IMR-90 (cell line): ENCODE measurements at regions not wholly inside any gene's neighbourhood (a gene's known extent, or its start where the extent isn't known, plus 50 kb on each side); places are given as distances from the start of the nearest gene placed in this dataset.

Experiments used
- ATAC-seq: fragments of 200-7000 bp; cut with Tn5 transposase; 2 replicates; pipeline ENCODE4 v1.9.1; 2020; ENCODE audit warnings: low read depth, mild to moderate bottlenecking, moderate library complexity
- BruUV-seq: library from RNA; stranded (reverse); fragments of 400-500 nt; replicated peaks from 2 replicates; lab custom pipeline; 2021; lab: Mats Ljungman, UMichigan
- CTCF ChIA-PET: fragments of 300-600 bp; formaldehyde crosslinking; extraction: SDS; loops from one replicate; lab custom pipeline; 2021; ENCODE audit warnings: antibody characterized with exemption; lab: Yijun Ruan, JAX
- POLR2A ChIA-PET: fragments of 300-600 bp; sonication (Branson Sonifier 250); formaldehyde crosslinking; loops from one replicate; lab custom pipeline; 2022; ENCODE audit warnings: antibody characterized with exemption; ENCODE audit not compliant: unreplicated experiment; lab: Charles Lee
- DNase-seq: peaks from one replicate; pipeline ENCODE4 v3.0.0; 2013
- H2AFZ ChIP-seq: replicated peaks from 2 replicates; pipeline ENCODE3; 2013; ENCODE audit warnings: low read length, mild to moderate bottlenecking; ENCODE audit not compliant: poor library complexity
- H2AK5ac ChIP-seq: 2 replicates; pipeline ENCODE4 v1.6.1; 2013; ENCODE audit warnings: low read depth, low read length, inconsistent platforms
- H2AK9ac ChIP-seq: replicated peaks from 2 replicates; pipeline ENCODE3; 2013; ENCODE audit warnings: mild to moderate bottlenecking, low read depth, low read length, moderate library complexity; ENCODE audit not compliant: poor library complexity
- H2BK120ac ChIP-seq: 2 replicates; pipeline ENCODE4 v1.6.1; 2013; ENCODE audit warnings: low read depth, low read length, inconsistent platforms
- H2BK15ac ChIP-seq: 3 replicates; pipeline ENCODE4 v1.6.1; 2013; ENCODE audit warnings: low read depth, low read length, inconsistent platforms
- H2BK20ac ChIP-seq: 2 replicates; pipeline ENCODE4 v1.6.1; 2013; ENCODE audit warnings: low read depth, mild to moderate bottlenecking, inconsistent platforms, low read length, moderate library complexity
- H2BK5ac ChIP-seq: 2 replicates; pipeline ENCODE4 v1.6.1; 2013; ENCODE audit warnings: mild to moderate bottlenecking, low read depth, low read length, inconsistent platforms; ENCODE audit not compliant: poor library complexity, severe bottlenecking
- H3K14ac ChIP-seq: replicated peaks from 2 replicates; pipeline ENCODE4 v1.6.1; 2013; ENCODE audit warnings: low read depth, low read length, inconsistent platforms
- H3K18ac ChIP-seq: 2 replicates; pipeline ENCODE4 v1.6.1; 2013; ENCODE audit warnings: low read depth, low read length, control low read depth
- H3K23ac ChIP-seq: 2 replicates; pipeline ENCODE4 v1.6.1; 2013; ENCODE audit warnings: low read depth, low read length, inconsistent platforms
- H3K27ac ChIP-seq: 2 replicates; pipeline ENCODE4 v1.5.1; 2013; ENCODE audit warnings: mild to moderate bottlenecking, control low read depth, low read length; ENCODE audit not compliant: insufficient read depth
- H3K27me3 ChIP-seq: 2 replicates; pipeline ENCODE4 v1.6.1; 2013; ENCODE audit warnings: low read length; ENCODE audit not compliant: control insufficient read depth, insufficient read depth
- H3K36me3 ChIP-seq: 2 replicates; pipeline ENCODE4 v1.6.1; 2013; ENCODE audit warnings: low read length, mixed read lengths; ENCODE audit not compliant: control insufficient read depth, insufficient read depth
- H3K4ac ChIP-seq: 2 replicates; pipeline ENCODE4 v1.6.1; 2013; ENCODE audit warnings: low read depth, low read length, inconsistent platforms
- H3K4me1 ChIP-seq: 2 replicates; pipeline ENCODE4 v1.6.1; 2013; ENCODE audit warnings: low read length, mixed read lengths; ENCODE audit not compliant: control insufficient read depth, insufficient read depth
- H3K4me2 ChIP-seq: 2 replicates; pipeline ENCODE4 v1.6.1; 2013; ENCODE audit warnings: low read depth, mild to moderate bottlenecking, control low read depth, low read length, moderate library complexity
- H3K4me3 ChIP-seq: 2 replicates; pipeline ENCODE4 v1.5.1; 2013; ENCODE audit warnings: low read depth, mild to moderate bottlenecking, control low read depth, low read length, moderate library complexity; ENCODE audit not compliant: insufficient read depth
- H3K56ac ChIP-seq: 2 replicates; pipeline ENCODE4 v1.6.1; 2013; ENCODE audit warnings: low read length, inconsistent platforms; ENCODE audit not compliant: insufficient read depth; ENCODE audit errors: extremely low read depth
- H3K79me1 ChIP-seq, 2 experiments: 2 replicates each; pipeline ENCODE4 v1.6.1; 2013; ENCODE audit warnings: low read length in 2 of 2, inconsistent platforms in 1 of 2, low read depth in 1 of 2
- H3K9ac ChIP-seq: 2 replicates; pipeline ENCODE4 v1.6.1; 2013; ENCODE audit warnings: low read depth, low read length, control low read depth
- H3K9me1 ChIP-seq: 2 replicates; pipeline ENCODE4 v1.6.1; 2013; ENCODE audit warnings: low read length, inconsistent platforms; ENCODE audit not compliant: insufficient read depth
- H3K9me3 ChIP-seq: 2 replicates; pipeline ENCODE4 v1.6.1; 2013; ENCODE audit warnings: low read length; ENCODE audit not compliant: control insufficient read depth, insufficient read depth
- H4K20me1 ChIP-seq: 2 replicates; pipeline ENCODE4 v1.6.1; 2013; ENCODE audit warnings: low read length, inconsistent platforms; ENCODE audit not compliant: insufficient read depth
- H4K5ac ChIP-seq: 2 replicates; pipeline ENCODE4 v1.6.1; 2013; ENCODE audit warnings: mild to moderate bottlenecking, low read depth, low read length, control low read depth
- H4K8ac ChIP-seq, 2 experiments: 2 replicates each; pipeline ENCODE4 v1.6.1; 2013; ENCODE audit warnings: low read depth in 2 of 2, low read length in 2 of 2, control low read depth in 1 of 2, inconsistent platforms in 1 of 2
- H4K91ac ChIP-seq: 2 replicates; pipeline ENCODE4 v1.6.1; 2013; ENCODE audit warnings: low read depth, low read length, inconsistent platforms; ENCODE audit not compliant: insufficient read depth
- BHLHE40 ChIP-seq: fragments of 150-350 bp; IDR thresholded peaks from 2 replicates; pipeline ENCODE4 v1.6.1; 2016; ENCODE audit warnings: mild to moderate bottlenecking, low read depth, low read length
- CEBPB ChIP-seq: IDR thresholded peaks from 2 replicates; pipeline ENCODE4 v1.6.1; 2012; ENCODE audit warnings: low read depth, low read length, improper control_type of control experiment
- CHD1 ChIP-seq: IDR thresholded peaks from 2 replicates; pipeline ENCODE4 v1.6.1; 2012; ENCODE audit warnings: low read depth, low read length, improper control_type of control experiment
- FOS ChIP-seq: fragments of 150-350 bp; IDR thresholded peaks from 2 replicates; pipeline ENCODE4 v1.6.1; 2016; ENCODE audit warnings: low read depth, low read length
- MAFK ChIP-seq: IDR thresholded peaks from 2 replicates; pipeline ENCODE4 v1.6.1; 2012; ENCODE audit warnings: low read depth, low read length, improper control_type of control experiment
- MAZ ChIP-seq: IDR thresholded peaks from 2 replicates; pipeline ENCODE4 v1.6.1; 2012; ENCODE audit warnings: low read depth, mild to moderate bottlenecking, low read length, improper control_type of control experiment, moderate library complexity, borderline replicate concordance
- MXI1 ChIP-seq: IDR thresholded peaks from 2 replicates; pipeline ENCODE4 v1.6.1; 2012; ENCODE audit warnings: low read depth, mild to moderate bottlenecking, low read length, moderate library complexity, borderline replicate concordance
- NFE2L2 ChIP-seq: fragments of 150-350 bp; IDR thresholded peaks from 2 replicates; pipeline ENCODE4 v1.6.1; 2016; ENCODE audit warnings: low read depth, mild to moderate bottlenecking, low read length
- POLR2A ChIP-seq: IDR thresholded peaks from 2 replicates; pipeline ENCODE4 v1.6.1; 2012; ENCODE audit warnings: mild to moderate bottlenecking, low read depth, low read length
- RAD21 ChIP-seq: IDR thresholded peaks from 2 replicates; pipeline ENCODE4 v1.6.1; 2012; ENCODE audit warnings: low read length, improper control_type of control experiment
- RCOR1 ChIP-seq: IDR thresholded peaks from 2 replicates; pipeline ENCODE4 v1.6.1; 2012; ENCODE audit warnings: mild to moderate bottlenecking, low read length, improper control_type of control experiment; ENCODE audit not compliant: insufficient replicate concordance
- RFX5 ChIP-seq: IDR thresholded peaks from 2 replicates; pipeline ENCODE4 v1.8.0; 2012; ENCODE audit warnings: low read depth, mild to moderate bottlenecking, low read length, moderate library complexity
- SMC3 ChIP-seq: fragments of 150-350 bp; IDR thresholded peaks from 2 replicates; pipeline ENCODE4 v1.6.1; 2016; ENCODE audit warnings: low read depth, mild to moderate bottlenecking, antibody characterized with exemption, low read length, moderate library complexity
- WGBS, 2 experiments: methylation state at CpG; one replicate each; pipeline versions ENCODE4 v1.1.5 to v1.1.7; 2013; ENCODE audit warnings: missing lambda C conversion rate in 2 of 2; ENCODE audit not compliant: insufficient read length in 1 of 2; ENCODE audit errors: extremely low coverage in 2 of 2; 5-methylcytosine and 5-hydroxymethylcytosine counted together
- dilution Hi-C: fragments of 300-500 bp; cut with HindIII; formaldehyde crosslinking; loops from one replicate; pipeline ENCODE4 v1.14.3; 2018; ENCODE audit warnings: low sequenced_read_pairs; ENCODE audit not compliant: unreplicated experiment
- in situ Hi-C: fragments of 300-500 bp; cut with MboI; formaldehyde crosslinking; loops from 3 replicates; pipeline ENCODE4 v1.14.3; 2019; ENCODE audit warnings: low sequenced_read_pairs, inconsistent platforms, mixed read lengths
- intact Hi-C: fragments of 100-400 bp; cut with micrococcal nuclease; formaldehyde crosslinking; loops from 2 replicates; pipeline ENCODE4 v1.10.0; 2022
- TF ChIP-seq, protein P1 (sequence below): fragments of 150-350 bp; IDR thresholded peaks from 2 replicates; pipeline ENCODE4 v1.6.1; 2017; ENCODE audit warnings: mild to moderate bottlenecking, antibody characterized with exemption, low read length, low read depth
- TF ChIP-seq, protein P2 (sequence below): fragments of 150-350 bp; IDR thresholded peaks from 2 replicates; pipeline ENCODE4 v1.6.1; 2016; ENCODE audit warnings: low read depth, mild to moderate bottlenecking, low read length, moderate library complexity, borderline replicate concordance
- TF ChIP-seq, protein P3 (sequence below): conservative IDR thresholded peaks from 2 replicates; pipeline ENCODE4 v1.5.1; 2012; ENCODE audit warnings: mild to moderate bottlenecking, low read depth, low read length, improper control_type of control experiment

DNA sequence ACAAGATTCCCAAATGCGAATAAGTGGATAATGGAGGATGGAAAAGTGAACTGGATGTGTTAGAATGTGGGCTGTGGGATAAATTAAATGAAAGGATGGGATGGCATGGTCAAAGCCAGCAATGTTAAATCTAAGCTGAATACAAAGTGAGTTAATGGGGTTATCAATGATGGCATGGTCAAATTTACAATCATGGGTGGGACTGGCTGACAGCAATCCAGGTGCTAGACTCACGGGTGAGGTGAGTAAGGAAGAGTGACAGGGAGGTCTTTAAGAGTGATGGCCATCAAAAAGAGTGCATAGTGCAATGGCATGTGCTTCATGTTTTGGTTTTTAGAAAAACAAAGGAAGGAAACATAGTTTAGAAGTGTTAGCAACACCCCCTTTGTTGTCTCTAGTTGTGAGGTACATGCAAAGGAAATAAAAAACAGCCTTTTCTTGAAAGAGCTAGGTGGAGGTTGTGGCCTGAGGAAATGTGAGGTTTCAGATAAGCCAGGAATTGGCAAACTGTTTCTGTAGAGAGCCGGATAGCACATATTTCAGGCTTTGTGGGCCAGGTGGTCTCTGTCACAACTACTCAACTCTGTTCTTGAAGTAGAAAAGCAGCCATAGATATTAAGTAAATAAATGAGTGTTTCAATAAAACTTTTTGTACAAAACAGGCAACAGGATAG lies 328.7 kb downstream of the RPL10L start:
- no peak for TF ChIP-seq CEBPB
- no peak for TF ChIP-seq NFE2L2
- TF ChIP-seq RAD21 = no peak
- no peak for TF ChIP-seq FOS
- no peak for TF ChIP-seq RFX5
- no peak for TF ChIP-seq POLR2A
- TF ChIP-seq, protein P1, sequence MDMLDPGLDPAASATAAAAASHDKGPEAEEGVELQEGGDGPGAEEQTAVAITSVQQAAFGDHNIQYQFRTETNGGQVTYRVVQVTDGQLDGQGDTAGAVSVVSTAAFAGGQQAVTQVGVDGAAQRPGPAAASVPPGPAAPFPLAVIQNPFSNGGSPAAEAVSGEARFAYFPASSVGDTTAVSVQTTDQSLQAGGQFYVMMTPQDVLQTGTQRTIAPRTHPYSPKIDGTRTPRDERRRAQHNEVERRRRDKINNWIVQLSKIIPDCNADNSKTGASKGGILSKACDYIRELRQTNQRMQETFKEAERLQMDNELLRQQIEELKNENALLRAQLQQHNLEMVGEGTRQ = no peak
- TF ChIP-seq CHD1 = no peak
- no peak for TF ChIP-seq MAZ
- TF ChIP-seq SMC3 = no peak
- TF ChIP-seq, protein P2, sequence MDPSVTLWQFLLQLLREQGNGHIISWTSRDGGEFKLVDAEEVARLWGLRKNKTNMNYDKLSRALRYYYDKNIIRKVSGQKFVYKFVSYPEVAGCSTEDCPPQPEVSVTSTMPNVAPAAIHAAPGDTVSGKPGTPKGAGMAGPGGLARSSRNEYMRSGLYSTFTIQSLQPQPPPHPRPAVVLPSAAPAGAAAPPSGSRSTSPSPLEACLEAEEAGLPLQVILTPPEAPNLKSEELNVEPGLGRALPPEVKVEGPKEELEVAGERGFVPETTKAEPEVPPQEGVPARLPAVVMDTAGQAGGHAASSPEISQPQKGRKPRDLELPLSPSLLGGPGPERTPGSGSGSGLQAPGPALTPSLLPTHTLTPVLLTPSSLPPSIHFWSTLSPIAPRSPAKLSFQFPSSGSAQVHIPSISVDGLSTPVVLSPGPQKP = no peak
- no peak for TF ChIP-seq BHLHE40
- TF ChIP-seq, protein P3, sequence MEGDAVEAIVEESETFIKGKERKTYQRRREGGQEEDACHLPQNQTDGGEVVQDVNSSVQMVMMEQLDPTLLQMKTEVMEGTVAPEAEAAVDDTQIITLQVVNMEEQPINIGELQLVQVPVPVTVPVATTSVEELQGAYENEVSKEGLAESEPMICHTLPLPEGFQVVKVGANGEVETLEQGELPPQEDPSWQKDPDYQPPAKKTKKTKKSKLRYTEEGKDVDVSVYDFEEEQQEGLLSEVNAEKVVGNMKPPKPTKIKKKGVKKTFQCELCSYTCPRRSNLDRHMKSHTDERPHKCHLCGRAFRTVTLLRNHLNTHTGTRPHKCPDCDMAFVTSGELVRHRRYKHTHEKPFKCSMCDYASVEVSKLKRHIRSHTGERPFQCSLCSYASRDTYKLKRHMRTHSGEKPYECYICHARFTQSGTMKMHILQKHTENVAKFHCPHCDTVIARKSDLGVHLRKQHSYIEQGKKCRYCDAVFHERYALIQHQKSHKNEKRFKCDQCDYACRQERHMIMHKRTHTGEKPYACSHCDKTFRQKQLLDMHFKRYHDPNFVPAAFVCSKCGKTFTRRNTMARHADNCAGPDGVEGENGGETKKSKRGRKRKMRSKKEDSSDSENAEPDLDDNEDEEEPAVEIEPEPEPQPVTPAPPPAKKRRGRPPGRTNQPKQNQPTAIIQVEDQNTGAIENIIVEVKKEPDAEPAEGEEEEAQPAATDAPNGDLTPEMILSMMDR = no peak
- no peak for TF ChIP-seq MAFK
- TF ChIP-seq MXI1 = no peak
- TF ChIP-seq RCOR1 = no peak
- no peaks in the 10 kb centered on the region for H3K9me1 ChIP-seq
- no peak overlapping the region for H4K91ac ChIP-seq
- intact Hi-C loops (no loop called here), in situ Hi-C loops (no loop called here), dilution Hi-C loops (no loop called here)
- H2AK5ac ChIP-seq = no peak overlapping the region
- no peak overlapping the region for H3K27ac ChIP-seq
- no peak overlapping the region for H3K9ac ChIP-seq
- H3K79me1 ChIP-seq = no peaks in the 10 kb centered on the region
- no peak for DNase-seq
- H3K27me3 ChIP-seq = no peaks in the 10 kb centered on the region
- H2AK9ac ChIP-seq = no peak overlapping the region
- no peak overlapping the region for H2BK120ac ChIP-seq
- no peak overlapping the region for H3K4me3 ChIP-seq
- no peaks in the 10 kb centered on the region for H3K36me3 ChIP-seq
- H4K20me1 ChIP-seq = no peaks in the 10 kb centered on the region
- peaks cover 8% of the 10 kb centered on the region for H3K9me3 ChIP-seq
- no peak overlapping the region for H4K8ac ChIP-seq
- BruUV-seq = no TSS peak
- no peak overlapping the region for H2BK5ac ChIP-seq
- ChIA-PET CTCF (no interaction called here), POLR2A (no interaction called here)
- H3K4me1 ChIP-seq = no peaks in the 10 kb centered on the region
- H2BK20ac ChIP-seq = no peak overlapping the region
- H3K23ac ChIP-seq = no peak overlapping the region
- no peak overlapping the region for H3K56ac ChIP-seq
- H3K4ac ChIP-seq = no peak overlapping the region
- H3K18ac ChIP-seq = no peak overlapping the region
- no peak overlapping the region for H3K4me2 ChIP-seq
- no peak overlapping the region for H4K5ac ChIP-seq
- 33% methylated on average over 1 of the region's 3 CpGs; no CpG with 5 or more reads in 1 of the 2 experiments for WGBS, 2 experiments
- no peak overlapping the region for H2BK15ac ChIP-seq
- H3K14ac ChIP-seq = no peak overlapping the region
- ATAC-seq = no peak
- H2AFZ ChIP-seq = no peak overlapping the region
